GM12891 (cell line): ENCODE measurements at regions not wholly inside any gene's neighbourhood (a gene's known extent, or its start where the extent isn't known, plus 50 kb on each side); places are given as distances from the start of the nearest gene placed in this dataset.

Experiments
- POLR2A ChIP-seq: IDR thresholded peaks from 2 replicates; pipeline ENCODE4 v1.6.1; 2011; ENCODE audit warnings: low read depth, low read length, control low read depth
- POLR2AphosphoS5 ChIP-seq: IDR thresholded peaks from 2 replicates; pipeline ENCODE4 v1.6.1; 2011; ENCODE audit warnings: low read depth, low read length, control low read depth
- POU2F2 ChIP-seq: IDR thresholded peaks from 2 replicates; pipeline ENCODE4 v1.6.1; 2011; ENCODE audit warnings: low read depth, mild to moderate bottlenecking, control low read depth, low read length, moderate library complexity
- SPI1 ChIP-seq: IDR thresholded peaks from 2 replicates; pipeline ENCODE4 v1.6.1; 2011; ENCODE audit warnings: low read depth, low read length, control low read depth
- TAF1 ChIP-seq: IDR thresholded peaks from 2 replicates; pipeline ENCODE4 v1.6.1; 2011; ENCODE audit warnings: low read depth, low read length, control low read depth

DNA sequence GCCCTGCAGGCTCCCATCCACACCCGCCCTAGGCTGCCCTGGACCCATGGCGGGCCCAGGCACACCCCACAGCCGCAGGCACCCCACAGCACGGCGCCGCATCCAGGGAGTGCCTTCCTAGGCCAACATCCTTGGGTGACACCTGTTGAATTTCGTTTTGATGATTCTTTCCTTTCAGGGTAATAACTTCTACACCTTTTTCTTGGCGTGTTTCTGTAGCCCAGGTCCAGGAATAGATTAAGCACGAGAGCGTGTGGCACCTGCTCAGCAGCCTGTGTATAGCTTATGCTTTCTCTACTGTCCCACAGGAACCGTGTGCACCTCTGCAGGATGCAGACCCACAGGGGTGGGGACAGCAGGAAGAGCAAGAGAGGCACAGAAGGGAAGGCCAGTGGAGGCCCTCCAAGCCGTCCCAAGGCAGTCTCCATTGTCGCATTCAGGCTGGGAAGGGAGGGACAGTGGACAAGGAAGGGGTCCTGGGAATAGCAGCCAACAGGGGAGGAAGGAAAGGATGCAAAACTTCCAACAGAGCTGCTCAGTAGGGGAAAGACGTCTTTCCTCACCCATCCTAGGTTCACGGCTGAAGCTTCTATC lies 118.1 kb upstream of the AFDN start:
- TF ChIP-seq TAF1: no peak
- TF ChIP-seq POLR2AphosphoS5: no peak
- TF ChIP-seq POLR2A: no peak
- TF ChIP-seq SPI1: no peak
- TF ChIP-seq POU2F2: no peak
